GM04503 (cell line): ENCODE measurements at regions not wholly inside any gene's neighbourhood (a gene's known extent, or its start where the extent isn't known, plus 50 kb on each side); places are given as distances from the start of the nearest gene placed in this dataset.

Source experiments
- DNase-seq: peaks from one replicate; pipeline ENCODE4 v3.0.0-alpha.2; 2012; ENCODE audit warnings: low read depth

GRCh38 chr7:52700349-52700748 is 335.1 kb upstream of the POM121L12 start:
- DNase-seq = no peak

GRCh38 chr7:52695973-52696595 is 339.3 kb upstream of the POM121L12 start:
- no peak for DNase-seq

- DNase-seq = no peak
These were observed 344.2 kb upstream of the POM121L12 start for GRCh38 chr7:52691257-52691656.

- DNase-seq = no peak
These were observed 345.5 kb upstream of the POM121L12 start for GRCh38 chr7:52689912-52690311.

GRCh38 chr7:52685333-52685732 is 350.1 kb upstream of the POM121L12 start:
- DNase-seq = no peak

GRCh38 chr7:52684388-52684787 is 351.0 kb upstream of the POM121L12 start:
- DNase-seq = no peak

GRCh38 chr7:52682993-52683392 is 352.4 kb upstream of the POM121L12 start:
- DNase-seq = no peak

GRCh38 chr7:52670608-52671225 is 364.7 kb upstream of the POM121L12 start:
- no peak for DNase-seq

- DNase-seq = no peak
These were observed 366.4 kb upstream of the POM121L12 start for GRCh38 chr7:52669031-52669430.

- DNase-seq = no peak
These were observed 367.0 kb upstream of the POM121L12 start for GRCh38 chr7:52668435-52668834.

- no peak for DNase-seq
These were observed 376.3 kb upstream of the POM121L12 start for GRCh38 chr7:52659178-52659577.

GRCh38 chr7:52656098-52656497 is 379.3 kb upstream of the POM121L12 start:
- DNase-seq = no peak

- DNase-seq = no peak
These were observed 382.8 kb upstream of the POM121L12 start for GRCh38 chr7:52652621-52653020.

- DNase-seq = no peak
These were observed 386.6 kb upstream of the POM121L12 start for GRCh38 chr7:52648872-52649271.

GRCh38 chr7:52647046-52647445 is 388.4 kb upstream of the POM121L12 start:
- no peak for DNase-seq

- DNase-seq = no peak
These were observed 395.5 kb upstream of the POM121L12 start for GRCh38 chr7:52639981-52640380.

GRCh38 chr7:52639126-52639525 is 396.3 kb upstream of the POM121L12 start:
- no peak for DNase-seq

- no peak for DNase-seq
These were observed 400.4 kb upstream of the POM121L12 start for GRCh38 chr7:52635021-52635420.

- no peak for DNase-seq
These were observed 414.6 kb upstream of the POM121L12 start for GRCh38 chr7:52620849-52621248.

- DNase-seq = no peak
These were observed 418.9 kb upstream of the POM121L12 start for GRCh38 chr7:52616552-52616951.

GRCh38 chr7:52615021-52615695 is 420.3 kb upstream of the POM121L12 start:
- DNase-seq = no peak

GRCh38 chr7:52609511-52609910 is 425.9 kb upstream of the POM121L12 start:
- no peak for DNase-seq

GRCh38 chr7:52592698-52593097 is 442.7 kb upstream of the POM121L12 start:
- no peak for DNase-seq

GRCh38 chr7:52586704-52587103 is 448.7 kb upstream of the POM121L12 start:
- no peak for DNase-seq
